ENCODE measurements at regions not wholly inside any gene's neighbourhood (a gene's known extent, or its start where the extent isn't known, plus 50 kb on each side); places are given as distances from the start of the nearest gene placed in this dataset.

GRCh38 chr17:79485991-79486390, 124.9 kb downstream of the RBFOX3 start:
- ATAC-seq (ENCODE audit: low FRiP score) (no peak), DNase-seq (ENCODE audit: low spot score) (no peak)
- TF ChIP-seq CTCF (IDR thresholded peaks at IDR 0.05), result no peak

- no peak for TF ChIP-seq CTCF (IDR thresholded peaks at IDR 0.05)
- no peak for ATAC-seq (ENCODE audit: low FRiP score)
- no peak for DNase-seq (ENCODE audit: low spot score)
Measured at GRCh38 chr17:79485419-79485985, 125.3 kb downstream of the RBFOX3 start.

- TF ChIP-seq CTCF (IDR thresholded peaks at IDR 0.05), result no peak
Measured at GRCh38 chr17:79484600-79485418, 126.0 kb downstream of the RBFOX3 start.

GRCh38 chr17:79483842-79484241, 127.0 kb downstream of the RBFOX3 start:
- no peak for DNase-seq (ENCODE audit: low spot score)
- no peak for TF ChIP-seq CTCF (IDR thresholded peaks at IDR 0.05)
- no peak for ATAC-seq (ENCODE audit: low FRiP score)

More at GRCh38 chr17:79484600-79485418, 126.0 kb downstream of the RBFOX3 start:
- DNase-seq (ENCODE audit: low spot score) (no peak), ATAC-seq (ENCODE audit: low FRiP score) (no peak)

GRCh38 chr17:79482727-79483521, 127.9 kb downstream of the RBFOX3 start:
- TF ChIP-seq CTCF (IDR thresholded peaks at IDR 0.05), result no peak
- ATAC-seq (ENCODE audit: low FRiP score), result no peak
- DNase-seq (ENCODE audit: low spot score), result no peak

GRCh38 chr17:79479876-79480275, 131.0 kb downstream of the RBFOX3 start:
- ATAC-seq (ENCODE audit: low FRiP score) (no peak), DNase-seq (ENCODE audit: low spot score) (no peak)
- no peak for TF ChIP-seq CTCF (IDR thresholded peaks at IDR 0.05)
